ENCODE measurements at regions not wholly inside any gene's neighbourhood (a gene's known extent, or its start where the extent isn't known, plus 50 kb on each side); places are given as distances from the start of the nearest gene placed in this dataset.
"Not testable (repeated sequence)": the region's sequence is repeated elsewhere in the genome, so short reads cannot be mapped to it uniquely, and the experiment has no call there.

GRCh38 chr5:165405340-165405739 is 1899.9 kb downstream of the MAT2B start:
- in situ Hi-C loops (cut with MboI; ENCODE audit: low sequenced_read_pairs): no loop called here

DNA sequence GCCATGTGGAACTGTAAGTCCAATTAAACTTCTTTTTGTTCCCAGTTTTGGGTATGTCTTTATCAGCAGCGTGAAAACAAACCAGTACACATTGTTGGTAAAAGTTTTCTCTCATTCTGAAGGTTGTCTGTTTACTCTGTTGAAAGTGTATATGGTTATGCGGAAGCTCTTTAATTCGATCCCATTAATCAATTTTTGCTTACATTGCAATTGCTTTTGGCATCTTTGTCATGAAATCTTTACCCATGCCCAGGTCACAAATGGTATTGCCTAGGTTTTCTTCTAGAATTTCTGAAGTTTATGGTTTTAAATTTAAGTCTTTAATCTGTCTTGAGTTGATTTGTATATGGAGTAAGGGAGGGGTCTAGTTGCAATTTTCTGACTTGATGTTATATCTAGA is 1901.9 kb downstream of the MAT2B start:
- in situ Hi-C loops (cut with MboI; ENCODE audit: low sequenced_read_pairs): no loop called here

GRCh38 chr5:165410476-165410875 is 1905.1 kb downstream of the MAT2B start:
- in situ Hi-C loops (cut with MboI; ENCODE audit: low sequenced_read_pairs): no loop called here

GRCh38 chr5:165411532-165411931 is 1906.1 kb downstream of the MAT2B start:
- in situ Hi-C loops (cut with MboI; ENCODE audit: low sequenced_read_pairs): not testable (repeated sequence)

DNA sequence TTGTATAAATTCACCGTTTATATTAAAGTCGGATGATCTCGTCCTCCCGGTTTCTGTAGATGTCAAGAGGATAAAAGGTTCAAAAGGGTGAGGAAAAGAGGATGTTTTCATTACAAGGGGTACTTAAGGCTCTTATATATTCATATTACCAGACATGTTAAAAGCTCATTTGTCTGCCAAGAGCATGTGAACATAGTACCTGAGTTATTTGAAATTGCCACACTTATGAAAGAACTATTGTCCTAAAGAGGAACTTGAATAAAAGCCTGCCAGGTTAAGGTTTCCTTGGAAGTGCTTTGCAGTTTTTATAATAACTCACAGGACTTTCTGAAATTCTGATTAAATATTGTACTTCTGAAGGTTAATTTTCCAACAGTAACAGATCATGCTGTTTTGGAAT is 1915.1 kb downstream of the MAT2B start:
- in situ Hi-C loops (cut with MboI; ENCODE audit: low sequenced_read_pairs): no loop called here

GRCh38 chr5:165423697-165424299 is 1918.4 kb downstream of the MAT2B start:
- in situ Hi-C loops (cut with MboI; ENCODE audit: low sequenced_read_pairs): no loop called here

DNA sequence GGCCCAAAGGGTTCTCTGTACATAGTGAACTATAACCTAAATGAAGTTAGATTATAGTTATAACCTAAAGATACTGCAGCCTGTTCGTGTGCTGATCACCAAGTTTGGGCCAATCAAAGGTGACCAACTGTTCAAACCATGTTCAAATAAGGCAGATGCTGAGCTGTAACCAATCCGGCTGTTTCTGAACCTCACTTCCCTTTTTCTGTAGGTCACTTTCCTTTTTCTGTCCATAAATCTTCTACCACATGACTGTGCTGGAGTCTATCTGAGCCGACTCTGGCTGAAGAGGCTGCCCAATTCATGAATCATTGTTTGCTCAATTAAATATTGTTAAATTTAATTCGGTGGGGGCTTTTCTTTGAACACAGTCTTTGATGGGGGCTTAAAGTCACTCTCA is 1920.2 kb downstream of the MAT2B start:
- in situ Hi-C loops (cut with MboI; ENCODE audit: low sequenced_read_pairs): no loop called here

DNA sequence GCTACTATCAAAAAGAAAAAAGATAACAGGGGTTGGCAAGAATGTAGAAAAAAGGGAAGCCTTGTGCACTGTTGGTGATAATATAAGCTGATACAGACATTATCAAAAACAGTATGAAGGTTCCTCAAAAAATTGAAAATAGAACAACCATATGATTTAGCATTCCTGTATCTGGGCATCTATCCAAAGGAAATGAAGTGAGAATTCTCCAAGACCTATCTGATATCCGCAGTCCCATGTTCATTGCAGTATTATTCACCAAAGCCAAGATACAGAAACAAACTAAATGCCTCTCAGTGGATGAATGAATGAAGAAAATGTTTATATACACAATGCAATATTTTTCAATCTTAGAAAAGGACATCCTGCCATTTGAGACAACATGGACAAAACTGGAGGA is 1943.3 kb downstream of the MAT2B start:
- in situ Hi-C loops (cut with MboI; ENCODE audit: low sequenced_read_pairs): no loop called here

DNA sequence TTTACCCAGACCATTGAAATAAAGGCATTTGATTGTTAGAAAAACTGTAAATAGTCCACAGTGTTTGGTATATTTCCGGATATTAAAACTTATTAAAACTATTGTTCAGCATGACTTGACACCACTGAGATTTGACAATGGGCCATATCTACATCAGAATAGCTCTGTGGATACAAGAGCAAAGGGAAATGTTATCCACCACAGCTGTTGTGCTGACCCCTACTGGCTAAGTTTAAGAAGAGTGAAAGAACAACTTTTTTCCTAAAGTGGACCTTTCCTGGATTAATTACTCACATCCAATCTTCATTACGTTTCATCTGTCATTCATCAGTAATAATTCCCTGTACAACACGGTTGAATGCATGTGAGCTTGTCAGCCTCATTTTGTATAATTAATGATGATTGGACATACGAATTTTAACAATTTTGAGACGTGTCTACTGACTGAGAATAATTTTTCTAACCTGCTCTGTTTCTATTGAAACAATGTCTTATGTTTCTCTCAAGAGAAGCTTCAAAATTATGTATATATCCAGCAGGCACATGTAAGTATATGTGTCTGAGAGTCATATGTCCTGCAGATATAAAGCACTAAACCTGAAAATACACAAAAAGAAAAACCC is 1952.6 kb downstream of the MAT2B start:
- in situ Hi-C loops (cut with MboI; ENCODE audit: low sequenced_read_pairs): no loop called here

DNA sequence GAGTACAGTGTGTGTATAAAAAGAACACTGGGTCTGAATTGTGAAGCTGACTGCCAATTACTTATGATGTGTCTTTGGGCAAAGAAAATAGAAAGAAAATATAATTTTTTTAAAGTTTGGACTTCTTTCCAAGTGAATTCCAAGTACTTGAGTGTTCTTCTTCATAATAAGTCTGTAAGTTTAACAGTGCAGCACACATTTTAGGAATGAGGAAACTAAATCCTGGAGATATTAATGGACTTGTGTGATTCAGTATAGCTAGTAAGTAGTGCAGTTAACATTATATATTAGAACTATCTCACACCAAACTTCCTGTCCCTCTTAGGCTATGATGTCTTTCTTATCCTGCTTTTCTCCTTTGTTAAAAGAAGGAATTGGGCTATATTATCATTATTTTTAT is 1953.8 kb downstream of the MAT2B start:
- in situ Hi-C loops (cut with MboI; ENCODE audit: low sequenced_read_pairs): no loop called here

- in situ Hi-C loops (cut with MboI; ENCODE audit: low sequenced_read_pairs): no loop called here
Observed at GRCh38 chr5:165460911-165461310, 1955.5 kb downstream of the MAT2B start.

DNA sequence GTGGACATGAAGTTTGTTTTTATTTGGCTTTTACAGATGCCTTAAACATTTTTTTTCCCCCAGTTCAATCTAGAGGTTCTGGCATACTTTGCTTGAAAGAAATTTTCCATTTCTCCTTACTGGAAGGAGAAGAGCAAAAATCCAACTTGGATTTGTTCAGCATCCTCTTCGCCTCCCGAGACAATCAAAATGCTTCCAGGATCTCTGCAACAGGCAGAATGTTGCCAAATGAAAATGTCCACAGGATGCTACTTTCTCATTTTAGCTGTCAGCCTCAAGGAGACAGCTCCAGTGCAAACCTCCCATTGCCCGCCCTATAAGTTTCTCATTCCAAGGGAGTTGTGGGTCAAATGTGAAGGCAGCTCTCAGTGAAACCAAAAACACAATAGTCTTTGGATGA is 1972.1 kb downstream of the MAT2B start:
- in situ Hi-C loops (cut with MboI; ENCODE audit: low sequenced_read_pairs): no loop called here

GRCh38 chr5:165495829-165496380 is 1990.5 kb downstream of the MAT2B start:
- in situ Hi-C loops (cut with MboI; ENCODE audit: low sequenced_read_pairs): no loop called here

DNA sequence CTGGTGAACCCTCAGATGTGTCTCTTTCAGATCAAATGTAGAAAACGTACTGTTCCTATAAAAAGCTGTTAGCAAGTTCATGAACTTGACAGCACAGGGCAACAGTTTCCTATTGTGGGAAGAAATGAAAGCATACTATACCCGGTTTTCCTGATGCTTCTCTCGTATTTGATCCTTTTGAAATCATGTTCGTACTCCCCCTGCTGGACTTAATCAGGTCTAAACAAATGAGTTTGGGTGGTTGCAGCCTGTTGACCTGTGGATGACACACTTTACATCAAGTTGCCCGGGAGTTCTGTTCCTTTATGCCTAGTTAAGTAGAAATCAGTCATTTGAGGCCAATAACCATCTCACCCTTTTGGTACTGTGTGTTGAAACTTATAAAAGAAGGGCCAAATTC is 1992.3 kb downstream of the MAT2B start:
- in situ Hi-C loops (cut with MboI; ENCODE audit: low sequenced_read_pairs): no loop called here

DNA sequence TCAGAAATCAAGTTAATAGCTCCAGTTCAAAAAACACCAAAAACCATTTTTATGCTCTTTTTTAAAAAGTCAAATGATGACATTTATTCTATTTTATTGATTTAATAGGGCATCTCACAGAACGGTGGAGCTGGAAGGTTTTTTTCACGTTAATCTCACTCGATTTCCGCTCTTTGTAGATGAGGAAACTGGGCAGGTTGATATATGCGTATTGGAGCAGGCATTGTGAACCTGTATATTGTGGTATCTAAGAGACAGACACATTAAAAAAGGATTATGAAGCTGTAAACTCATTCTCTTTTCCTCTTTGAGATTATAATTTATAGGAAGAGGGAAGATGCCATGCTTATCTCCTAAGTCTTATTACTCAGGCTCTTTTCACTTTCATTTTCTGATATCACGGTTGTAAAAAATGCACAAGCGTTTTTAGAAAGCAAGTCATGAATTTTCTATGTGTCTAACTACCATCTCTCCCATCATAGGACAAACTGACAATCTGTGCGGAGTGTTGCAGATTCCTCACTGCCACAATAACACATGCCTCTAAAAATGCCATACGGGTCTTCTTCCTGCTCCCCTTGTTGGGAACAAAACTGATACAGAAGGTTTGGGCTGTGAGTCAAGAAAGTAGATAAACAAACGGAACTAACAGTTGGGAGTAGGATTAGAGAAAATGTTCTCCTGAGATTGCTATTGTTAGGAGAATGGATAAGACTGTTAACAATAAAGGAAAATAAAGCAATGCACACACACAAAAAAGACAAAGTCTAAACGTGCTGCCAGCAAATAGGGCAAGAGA is 1997.7 kb downstream of the MAT2B start:
- in situ Hi-C loops (cut with MboI; ENCODE audit: low sequenced_read_pairs): no loop called here

DNA sequence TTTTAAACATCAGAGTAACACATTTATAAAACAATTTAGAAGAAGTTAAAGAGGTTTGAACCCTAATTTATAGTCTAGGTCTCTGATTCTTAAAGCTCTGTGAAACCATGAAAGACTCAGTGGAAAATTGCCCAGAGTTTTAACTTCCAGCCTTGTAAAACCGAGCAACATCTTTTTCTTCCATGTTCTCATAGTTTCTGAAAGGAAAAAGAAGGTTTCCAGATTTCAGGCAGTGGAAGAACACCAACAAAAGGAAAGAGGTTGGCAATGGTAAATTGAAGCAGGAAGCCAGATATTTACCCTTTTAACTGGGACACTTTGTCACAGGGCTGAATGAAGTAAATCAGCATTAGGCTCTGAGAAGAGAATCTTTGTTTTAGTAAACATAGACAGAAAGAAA is 1999.3 kb downstream of the MAT2B start:
- in situ Hi-C loops (cut with MboI; ENCODE audit: low sequenced_read_pairs): no loop called here

GRCh38 chr5:165508286-165508685 is 2002.9 kb downstream of the MAT2B start:
- in situ Hi-C loops (cut with MboI; ENCODE audit: low sequenced_read_pairs): no loop called here

GRCh38 chr5:165508861-165509260 is 2003.4 kb downstream of the MAT2B start:
- in situ Hi-C loops (cut with MboI; ENCODE audit: low sequenced_read_pairs): no loop called here

- in situ Hi-C loops (cut with MboI; ENCODE audit: low sequenced_read_pairs): no loop called here
Observed at GRCh38 chr5:165521816-165522610, 2016.6 kb downstream of the MAT2B start.

DNA sequence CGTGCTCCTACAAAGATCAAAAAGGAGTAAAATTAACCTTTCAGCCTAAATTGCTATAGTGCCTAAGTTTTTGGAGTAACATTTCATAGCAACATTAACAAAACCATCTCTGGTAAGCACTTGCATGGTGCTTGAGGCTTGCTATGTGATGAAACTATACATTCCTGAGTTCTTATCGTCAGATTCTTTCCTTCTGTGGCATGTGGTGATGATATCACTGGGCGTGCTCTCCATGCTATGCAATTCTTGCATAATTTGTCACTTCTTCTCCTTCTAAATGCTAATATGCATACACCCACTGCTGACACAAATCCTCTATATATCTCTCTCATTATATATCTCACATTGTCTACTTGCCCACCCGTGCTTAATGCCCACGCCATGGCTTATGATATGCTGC is 2019.9 kb downstream of the MAT2B start:
- in situ Hi-C loops (cut with MboI; ENCODE audit: low sequenced_read_pairs): no loop called here

DNA sequence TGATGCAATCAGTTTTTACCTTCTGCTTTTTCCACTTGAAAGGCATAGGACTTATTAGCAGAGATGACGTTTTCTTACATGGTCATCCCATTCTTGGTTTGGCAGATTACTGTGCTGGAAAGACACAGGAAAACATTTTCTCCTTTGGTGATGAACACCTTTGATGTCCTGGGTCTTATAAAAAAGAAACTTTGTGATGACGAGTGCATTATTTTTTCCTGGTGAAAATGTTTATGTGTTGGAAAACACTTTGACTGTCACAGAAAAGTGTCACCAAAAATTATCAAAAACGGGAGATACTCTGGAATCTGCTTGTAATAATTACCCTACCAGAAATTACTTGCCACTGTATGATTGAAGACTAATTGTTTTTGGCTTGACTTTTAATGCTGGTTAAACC is 2020.9 kb downstream of the MAT2B start:
- in situ Hi-C loops (cut with MboI; ENCODE audit: low sequenced_read_pairs): no loop called here

All from HL-60/S4 (cell line).